SH-SY5Y (cell line): ENCODE measurements at regions not wholly inside any gene's neighbourhood (a gene's known extent, or its start where the extent isn't known, plus 50 kb on each side); places are given as distances from the start of the nearest gene placed in this dataset.

Experiments
- GATA2 ChIP-seq: IDR thresholded peaks from 2 replicates; pipeline ENCODE4 v1.6.1; 2011; ENCODE audit warnings: mild to moderate bottlenecking, low read depth, low read length
- GATA3 ChIP-seq: IDR thresholded peaks from 2 replicates; pipeline ENCODE4 v1.6.1; 2011; ENCODE audit warnings: low read depth, mild to moderate bottlenecking, low read length, moderate library complexity

GRCh38 chr7:138249975-138250374 lies 173.7 kb downstream of the AKR1D1 start:
- TF ChIP-seq GATA2 (no peak), GATA3 (no peak)
